GM10266 (cell line): ENCODE measurements at regions not wholly inside any gene's neighbourhood (a gene's known extent, or its start where the extent isn't known, plus 50 kb on each side); places are given as distances from the start of the nearest gene placed in this dataset.

Source experiments
- DNase-seq: peaks from one replicate; pipeline ENCODE4 v3.0.0; 2012; ENCODE audit errors: extremely low spot score
- TF ChIP-seq, protein P1 (sequence below): IDR thresholded peaks from 2 replicates; pipeline ENCODE4 v1.5.1; 2012; ENCODE audit warnings: mild to moderate bottlenecking, low read depth; ENCODE audit not compliant: control insufficient read depth, insufficient read depth; ENCODE audit errors: missing control alignments

DNA sequence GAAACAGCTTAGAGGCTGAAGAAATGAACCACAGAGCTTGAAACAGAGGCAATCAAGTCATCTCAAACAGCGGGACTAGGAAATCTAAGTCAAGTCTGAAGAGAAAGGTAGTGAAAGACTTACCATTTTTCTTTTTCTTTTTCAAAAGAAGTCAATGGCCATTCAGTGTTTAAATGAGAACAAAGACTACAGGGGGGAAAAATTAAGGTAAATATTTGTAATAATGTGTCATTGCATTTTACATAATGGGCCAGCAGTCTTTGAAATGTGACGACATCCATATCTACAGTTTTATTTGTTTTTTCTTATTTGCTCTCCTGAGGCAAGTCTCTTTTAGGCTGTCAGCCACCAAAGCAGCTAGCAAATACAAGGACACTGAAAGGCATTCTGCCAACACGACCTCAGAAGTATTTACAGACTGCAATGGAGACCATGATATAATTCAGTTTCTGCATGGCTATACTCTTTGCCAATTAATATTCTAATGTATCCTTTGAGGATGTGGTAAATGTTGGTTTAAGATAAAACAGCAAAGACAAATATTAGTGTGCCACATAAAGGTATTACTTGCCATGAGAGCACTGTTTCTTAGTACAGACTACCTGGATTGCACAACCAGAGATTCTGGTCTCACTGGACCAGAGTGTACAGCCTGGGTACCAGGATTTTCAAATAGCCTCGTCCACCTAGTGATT is 307.0 kb upstream of the THBS1 start:
- TF ChIP-seq, protein P1, sequence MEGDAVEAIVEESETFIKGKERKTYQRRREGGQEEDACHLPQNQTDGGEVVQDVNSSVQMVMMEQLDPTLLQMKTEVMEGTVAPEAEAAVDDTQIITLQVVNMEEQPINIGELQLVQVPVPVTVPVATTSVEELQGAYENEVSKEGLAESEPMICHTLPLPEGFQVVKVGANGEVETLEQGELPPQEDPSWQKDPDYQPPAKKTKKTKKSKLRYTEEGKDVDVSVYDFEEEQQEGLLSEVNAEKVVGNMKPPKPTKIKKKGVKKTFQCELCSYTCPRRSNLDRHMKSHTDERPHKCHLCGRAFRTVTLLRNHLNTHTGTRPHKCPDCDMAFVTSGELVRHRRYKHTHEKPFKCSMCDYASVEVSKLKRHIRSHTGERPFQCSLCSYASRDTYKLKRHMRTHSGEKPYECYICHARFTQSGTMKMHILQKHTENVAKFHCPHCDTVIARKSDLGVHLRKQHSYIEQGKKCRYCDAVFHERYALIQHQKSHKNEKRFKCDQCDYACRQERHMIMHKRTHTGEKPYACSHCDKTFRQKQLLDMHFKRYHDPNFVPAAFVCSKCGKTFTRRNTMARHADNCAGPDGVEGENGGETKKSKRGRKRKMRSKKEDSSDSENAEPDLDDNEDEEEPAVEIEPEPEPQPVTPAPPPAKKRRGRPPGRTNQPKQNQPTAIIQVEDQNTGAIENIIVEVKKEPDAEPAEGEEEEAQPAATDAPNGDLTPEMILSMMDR: no peak
- no peak for DNase-seq

DNA sequence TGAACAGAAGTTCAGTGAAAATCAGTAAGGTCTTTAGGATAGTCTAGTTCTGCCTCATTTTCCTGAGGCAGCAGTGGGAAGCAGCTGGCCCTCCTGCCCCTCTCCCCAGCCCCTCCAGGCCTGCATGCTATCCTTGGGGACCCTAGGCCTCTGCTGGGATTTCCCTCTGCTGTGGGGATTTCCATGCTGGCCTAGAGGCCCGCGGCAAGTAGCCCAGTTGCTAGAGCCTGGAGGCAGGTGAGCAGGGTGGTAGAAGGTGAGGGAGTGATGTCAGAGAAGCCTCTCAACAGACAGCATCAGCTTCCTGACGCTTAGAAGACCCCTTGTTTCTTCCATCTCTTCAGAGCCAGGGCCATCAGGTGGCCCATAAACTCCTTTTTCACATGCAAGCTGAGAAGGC is 305.8 kb upstream of the THBS1 start:
- TF ChIP-seq, protein P1: no peak
- DNase-seq: peak; percentile 12

DNA sequence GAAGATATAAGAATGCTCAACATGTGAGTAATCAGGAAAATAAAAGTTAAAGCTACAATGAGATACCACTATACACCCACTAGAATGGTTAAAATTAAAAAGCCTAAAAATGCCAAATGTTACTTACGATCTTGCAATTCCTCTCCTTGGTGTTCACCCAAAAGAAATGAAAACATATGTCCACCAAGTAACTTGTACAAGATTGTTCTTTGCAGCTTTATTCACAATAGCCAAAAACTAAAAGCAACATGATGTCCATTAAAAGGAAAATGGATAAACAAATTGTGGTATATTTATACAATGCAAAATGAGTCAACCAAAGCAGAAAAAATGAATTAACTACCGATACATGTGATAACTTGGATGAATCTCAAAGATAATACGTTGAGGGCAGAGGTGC is 301.6 kb upstream of the THBS1 start:
- TF ChIP-seq, protein P1: no peak
- no peak for DNase-seq

- DNase-seq: no peak
- TF ChIP-seq, protein P1: no peak
Observed at GRCh38 chr15:39281094-39281493, 299.8 kb upstream of the THBS1 start.

DNA sequence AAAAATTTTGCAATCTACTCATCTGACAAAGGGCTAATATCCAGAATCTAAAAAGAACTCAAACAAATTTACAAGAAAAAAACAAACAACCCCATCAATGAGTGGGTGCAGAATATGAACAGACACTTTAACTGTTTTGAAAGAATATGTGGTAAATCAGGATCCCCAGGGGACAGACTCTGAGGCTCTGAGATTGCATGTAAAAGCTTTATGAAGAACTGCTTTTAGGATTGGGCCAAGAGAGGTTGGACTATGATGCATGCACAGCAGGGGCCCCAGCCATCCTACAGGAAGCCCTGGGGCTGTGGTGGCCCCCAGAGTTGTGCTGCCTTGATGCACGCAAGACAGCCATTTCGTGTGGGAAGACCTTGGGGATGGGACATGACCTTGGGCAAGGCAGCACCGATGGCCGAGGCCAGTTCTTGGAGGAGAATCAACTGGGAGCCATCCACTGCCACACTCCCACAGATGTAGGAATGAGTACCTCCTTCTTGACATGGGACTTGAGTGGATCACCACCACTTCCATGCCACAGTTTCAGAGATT is 298.1 kb upstream of the THBS1 start:
- TF ChIP-seq, protein P1: no peak
- no peak for DNase-seq

- TF ChIP-seq, protein P1: no peak
- DNase-seq: no peak
Observed at GRCh38 chr15:39283531-39283930, 297.3 kb upstream of the THBS1 start.

- no peak for DNase-seq
- TF ChIP-seq, protein P1: no peak
Observed at GRCh38 chr15:39285071-39285470, 295.8 kb upstream of the THBS1 start.
